ENCODE measurements at regions not wholly inside any gene's neighbourhood (a gene's known extent, or its start where the extent isn't known, plus 50 kb on each side); places are given as distances from the start of the nearest gene placed in this dataset.

DNA sequence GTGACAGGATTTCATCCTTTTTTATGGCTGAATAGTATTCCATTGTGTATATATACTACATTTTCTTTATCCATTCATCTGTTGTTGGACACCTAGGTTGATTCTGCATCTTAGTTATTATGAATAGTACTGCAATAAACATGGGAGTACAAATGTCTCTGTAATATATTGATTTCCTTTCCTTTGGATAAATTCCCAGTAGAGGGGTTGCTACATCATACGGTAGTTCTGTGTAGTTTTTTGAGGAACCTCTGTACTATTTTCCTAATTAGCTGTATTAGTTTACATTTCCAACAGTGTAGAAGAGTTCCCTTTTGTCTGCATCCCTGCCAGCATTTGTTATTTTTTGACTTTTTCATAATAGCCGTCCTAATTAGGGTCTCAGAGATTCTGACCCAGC, 201.3 kb downstream of the GIPC2 start:
- H3K36me3 ChIP-seq (replicated peaks in 1 of 2; ENCODE audit: control insufficient read depth in 1 of 2, insufficient read depth in 2 of 2, low read length in 2 of 2): no peaks in the 10 kb centered on the region
- Mint-ChIP-seq H3K4me3 (no peak overlapping the region), H3K4me1 (no peaks in the 10 kb centered on the region), H3K36me3 (no peaks in the 10 kb centered on the region), H3K27ac (no peak overlapping the region), H3K9me3 (peaks cover 0 to 10% (median 2%) of the 10 kb centered on the region in 7 donors), H3K27me3 (ENCODE audit: low read depth in 3 of 3) (peaks cover 0 to 3% (median 0%) of the 10 kb centered on the region in 3 donors)
- no peak overlapping the region for H3K9ac ChIP-seq (ENCODE audit: insufficient read depth, low read length, poor library complexity, severe bottlenecking)
- no peaks in the 10 kb centered on the region for H3K9me3 ChIP-seq (replicated peaks in 1 of 2; ENCODE audit: control insufficient read depth in 1 of 2, insufficient read depth in 1 of 2, low read length in 2 of 2)
- no peak for TF ChIP-seq CTCF (IDR thresholded peaks at IDR 0.05)
- intact Hi-C loops (cut with micrococcal nuclease): no loop called here
- no peak for DNase-seq
- H3K27ac ChIP-seq (ENCODE audit: low read depth in 1 of 2, low read length in 2 of 2): no peak overlapping the region
- H3K79me2 ChIP-seq (ENCODE audit: insufficient read depth, low read length): no peaks in the 10 kb centered on the region
- no peak overlapping the region for H3K4me2 ChIP-seq (replicated peaks; ENCODE audit: extremely low read depth, low read length, poor library complexity, severe bottlenecking)
- no peak overlapping the region for H2AFZ ChIP-seq (ENCODE audit: insufficient read depth, low read depth, low read length, poor library complexity, severe bottlenecking)
- no peaks in the 10 kb centered on the region for H4K20me1 ChIP-seq (ENCODE audit: insufficient read depth, low read length)
- H3K4me3 ChIP-seq (replicated peaks in 1 of 3; ENCODE audit: low read depth in 2 of 3, low read length in 3 of 3): no peak overlapping the region
- no CpG with 5 or more reads among the region's 2 CpGs for WGBS (ENCODE audit: insufficient coverage)
- H3K4me1 ChIP-seq (ENCODE audit: control insufficient read depth in 1 of 2, insufficient read depth in 2 of 2, low read length in 2 of 2): no peaks in the 10 kb centered on the region
- no peaks in the 10 kb centered on the region for H3K27me3 ChIP-seq (ENCODE audit: control insufficient read depth in 2 of 2, insufficient read depth in 2 of 2, low read length in 2 of 2)

- no peaks in the 10 kb centered on the region for H3K36me3 ChIP-seq (replicated peaks in 1 of 2; ENCODE audit: control insufficient read depth in 1 of 2, insufficient read depth in 2 of 2, low read length in 2 of 2)
- H3K27ac ChIP-seq (ENCODE audit: low read depth in 1 of 2, low read length in 2 of 2): no peak overlapping the region
- Mint-ChIP-seq H3K9me3 (peaks cover 0 to 13% (median 5%) of the 10 kb centered on the region in 7 donors), H3K36me3 (no peaks in the 10 kb centered on the region), H3K4me3 (no peak overlapping the region), H3K27me3 (ENCODE audit: low read depth in 3 of 3) (peaks cover 0 to 3% (median 0%) of the 10 kb centered on the region in 3 donors), H3K4me1 (no peaks in the 10 kb centered on the region), H3K27ac (no peak overlapping the region)
- no peaks in the 10 kb centered on the region for H3K79me2 ChIP-seq (ENCODE audit: insufficient read depth, low read length)
- no CpG with 5 or more reads among the region's 4 CpGs for WGBS (ENCODE audit: insufficient coverage)
- H3K27me3 ChIP-seq (ENCODE audit: control insufficient read depth in 2 of 2, insufficient read depth in 2 of 2, low read length in 2 of 2): no peaks in the 10 kb centered on the region
- no peak overlapping the region for H3K9ac ChIP-seq (ENCODE audit: insufficient read depth, low read length, poor library complexity, severe bottlenecking)
- peaks cover 0 to 3% of the 10 kb centered on the region in 2 donors for H3K9me3 ChIP-seq (replicated peaks in 1 of 2; ENCODE audit: control insufficient read depth in 1 of 2, insufficient read depth in 1 of 2, low read length in 2 of 2)
- intact Hi-C loops (cut with micrococcal nuclease): no loop called here
- no peak overlapping the region for H3K4me2 ChIP-seq (replicated peaks; ENCODE audit: extremely low read depth, low read length, poor library complexity, severe bottlenecking)
- H2AFZ ChIP-seq (ENCODE audit: insufficient read depth, low read depth, low read length, poor library complexity, severe bottlenecking): no peak overlapping the region
- no peak for TF ChIP-seq CTCF (IDR thresholded peaks at IDR 0.05)
- no peaks in the 10 kb centered on the region for H4K20me1 ChIP-seq (ENCODE audit: insufficient read depth, low read length)
- no peak for DNase-seq
- H3K4me3 ChIP-seq (replicated peaks in 1 of 3; ENCODE audit: low read depth in 2 of 3, low read length in 3 of 3): no peak overlapping the region
- no peaks in the 10 kb centered on the region for H3K4me1 ChIP-seq (ENCODE audit: control insufficient read depth in 1 of 2, insufficient read depth in 2 of 2, low read length in 2 of 2)
These were observed 204.4 kb downstream of the GIPC2 start for GRCh38 chr1:78250201-78250600.

Data from CD14-positive monocyte (primary cell).